ENCODE measurements at regions not wholly inside any gene's neighbourhood (a gene's known extent, or its start where the extent isn't known, plus 50 kb on each side); places are given as distances from the start of the nearest gene placed in this dataset.

DNA sequence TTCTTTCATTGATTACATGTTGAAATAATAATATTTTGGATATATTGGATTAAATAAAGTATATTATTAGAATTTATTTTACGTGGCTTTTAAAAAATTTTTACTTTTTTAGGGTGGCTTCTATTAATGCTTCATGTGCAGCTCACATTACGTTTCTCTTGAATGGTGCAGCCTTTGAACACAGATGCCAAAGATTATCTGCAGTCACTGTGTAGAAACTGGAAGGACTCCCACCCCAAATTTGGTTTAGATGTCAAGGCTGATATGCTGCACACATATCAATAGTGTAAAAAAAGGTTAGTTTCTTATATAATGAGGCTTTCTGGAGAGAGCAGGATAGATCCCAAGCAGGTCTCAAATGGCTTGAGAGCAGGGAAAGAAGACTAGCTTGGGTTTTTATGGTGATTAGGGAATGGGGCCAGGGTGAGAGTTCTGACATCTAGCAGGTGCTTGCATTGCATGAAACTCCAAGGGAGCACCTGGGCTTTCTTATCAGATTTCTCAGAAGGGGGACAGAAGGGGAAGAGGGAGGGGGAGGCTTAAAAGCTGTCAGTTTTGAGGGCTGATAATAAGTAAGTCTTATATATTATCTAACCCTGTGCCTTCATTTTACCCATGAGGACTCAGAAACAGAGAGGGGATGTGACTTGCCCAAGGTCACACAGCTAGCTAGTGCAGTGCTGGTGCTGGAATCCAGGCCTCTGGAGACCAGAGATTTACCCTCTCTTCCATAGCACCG is 89.6 kb downstream of the CHST2 start:
- TF ChIP-seq, protein P1, sequence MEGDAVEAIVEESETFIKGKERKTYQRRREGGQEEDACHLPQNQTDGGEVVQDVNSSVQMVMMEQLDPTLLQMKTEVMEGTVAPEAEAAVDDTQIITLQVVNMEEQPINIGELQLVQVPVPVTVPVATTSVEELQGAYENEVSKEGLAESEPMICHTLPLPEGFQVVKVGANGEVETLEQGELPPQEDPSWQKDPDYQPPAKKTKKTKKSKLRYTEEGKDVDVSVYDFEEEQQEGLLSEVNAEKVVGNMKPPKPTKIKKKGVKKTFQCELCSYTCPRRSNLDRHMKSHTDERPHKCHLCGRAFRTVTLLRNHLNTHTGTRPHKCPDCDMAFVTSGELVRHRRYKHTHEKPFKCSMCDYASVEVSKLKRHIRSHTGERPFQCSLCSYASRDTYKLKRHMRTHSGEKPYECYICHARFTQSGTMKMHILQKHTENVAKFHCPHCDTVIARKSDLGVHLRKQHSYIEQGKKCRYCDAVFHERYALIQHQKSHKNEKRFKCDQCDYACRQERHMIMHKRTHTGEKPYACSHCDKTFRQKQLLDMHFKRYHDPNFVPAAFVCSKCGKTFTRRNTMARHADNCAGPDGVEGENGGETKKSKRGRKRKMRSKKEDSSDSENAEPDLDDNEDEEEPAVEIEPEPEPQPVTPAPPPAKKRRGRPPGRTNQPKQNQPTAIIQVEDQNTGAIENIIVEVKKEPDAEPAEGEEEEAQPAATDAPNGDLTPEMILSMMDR (conservative IDR thresholded peaks at IDR 0.05; ENCODE audit: control insufficient read depth, insufficient read depth, low read depth, low read length), result no peak
- no peak for DNase-seq (ENCODE audit: low read depth)
- no peak overlapping the region for H3K4me3 ChIP-seq (ENCODE audit: control insufficient read depth, low read depth, low read length)

DNA sequence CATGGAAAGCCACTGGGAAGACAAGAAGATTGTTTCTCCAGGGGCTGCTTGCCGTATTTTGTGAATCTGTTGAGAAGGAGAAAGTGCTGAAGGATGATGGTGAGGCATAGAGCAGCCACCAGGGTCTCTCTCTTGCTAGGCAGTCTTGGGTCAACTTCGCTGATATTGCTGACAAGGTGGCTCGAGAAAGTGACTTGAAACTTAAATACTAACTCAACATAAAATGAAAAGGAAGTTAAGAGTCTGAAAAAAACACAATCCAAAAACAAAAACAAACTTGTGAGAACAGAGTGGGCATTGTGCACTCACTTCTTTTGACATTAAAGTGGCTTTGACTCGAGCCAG is 90.1 kb downstream of the CHST2 start:
- TF ChIP-seq, protein P1 (conservative IDR thresholded peaks at IDR 0.05; ENCODE audit: control insufficient read depth, insufficient read depth, low read depth, low read length), result no peak
- DNase-seq (ENCODE audit: low read depth), result no peak
- no peak overlapping the region for H3K4me3 ChIP-seq (ENCODE audit: control insufficient read depth, low read depth, low read length)

DNA sequence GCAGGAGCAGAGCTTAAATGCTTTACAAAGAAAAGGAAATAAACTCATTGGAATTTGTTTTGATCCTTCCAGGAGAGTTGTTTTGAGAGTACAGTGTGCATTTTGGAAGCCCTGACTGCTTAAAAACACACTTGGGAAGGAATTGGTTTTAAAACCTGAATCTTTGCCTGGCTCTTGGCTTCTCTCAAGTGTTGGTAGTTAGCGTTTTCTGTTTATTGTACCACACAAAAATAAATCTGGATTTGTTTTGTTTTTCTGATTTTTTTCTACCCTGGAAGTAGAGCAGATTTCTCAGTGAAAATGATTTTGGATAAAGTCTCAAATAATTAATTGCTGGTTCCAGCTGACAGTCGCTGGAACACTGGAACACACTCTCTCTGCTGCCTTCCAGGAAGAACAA is 90.6 kb downstream of the CHST2 start:
- DNase-seq (ENCODE audit: low read depth), result no peak
- no peak overlapping the region for H3K4me3 ChIP-seq (ENCODE audit: control insufficient read depth, low read depth, low read length)
- TF ChIP-seq, protein P1 (conservative IDR thresholded peaks at IDR 0.05; ENCODE audit: control insufficient read depth, insufficient read depth, low read depth, low read length), result no peak

DNA sequence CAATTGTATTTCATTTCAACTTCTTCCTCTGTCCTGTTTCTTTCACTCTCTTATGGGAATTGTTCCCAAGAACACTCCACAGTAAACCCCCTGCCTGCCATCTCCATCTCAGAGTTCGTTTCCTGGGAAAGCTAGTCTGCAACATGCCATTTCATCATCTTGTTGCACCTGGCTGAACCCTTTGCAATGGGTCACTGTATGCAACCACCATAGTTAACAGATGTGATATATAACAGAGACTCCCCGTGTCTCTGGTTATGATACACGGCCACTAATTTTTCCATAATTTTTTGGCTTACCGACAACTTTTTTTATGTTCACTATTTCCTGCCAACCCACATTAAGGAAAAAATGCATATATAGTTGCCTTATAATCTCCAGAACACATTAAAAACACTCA is 95.5 kb downstream of the CHST2 start:
- no peak for DNase-seq (ENCODE audit: low read depth)
- no peak overlapping the region for H3K4me3 ChIP-seq (ENCODE audit: control insufficient read depth, low read depth, low read length)
- TF ChIP-seq, protein P1 (conservative IDR thresholded peaks at IDR 0.05; ENCODE audit: control insufficient read depth, insufficient read depth, low read depth, low read length), result no peak
